GDM1 (cell line): ENCODE measurements at regions not wholly inside any gene's neighbourhood (a gene's known extent, or its start where the extent isn't known, plus 50 kb on each side); places are given as distances from the start of the nearest gene placed in this dataset.

Source experiments
- DNase-seq: peaks from one replicate; lab custom pipeline; 2025; lab: John Stamatoyannopoulos, UW

GRCh38 chr1:5002676-5003075 is 348.3 kb downstream of the AJAP1 start:
- DNase-seq: no peak

- no peak for DNase-seq
Measured at GRCh38 chr1:5001466-5001865, 347.1 kb downstream of the AJAP1 start.

DNA sequence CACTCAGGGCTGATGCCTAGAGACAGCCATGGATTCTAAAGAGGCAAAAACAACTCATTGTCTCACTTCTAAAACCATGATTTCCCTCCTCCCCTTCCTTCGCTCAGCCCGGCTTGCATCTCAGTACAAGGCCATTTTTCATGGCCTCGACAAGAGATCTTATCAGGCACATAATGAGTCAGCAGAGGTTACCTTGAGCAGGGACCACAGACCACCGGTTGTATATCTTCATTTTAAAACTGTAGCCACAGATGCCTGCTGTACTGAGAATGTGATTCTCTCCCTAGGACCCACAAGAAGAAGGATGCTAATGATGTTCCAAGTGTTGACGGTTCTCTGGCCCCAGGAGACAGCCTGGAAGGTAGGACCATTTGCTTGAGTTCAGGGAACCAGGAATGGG is 331.9 kb downstream of the AJAP1 start:
- no peak for DNase-seq

DNA sequence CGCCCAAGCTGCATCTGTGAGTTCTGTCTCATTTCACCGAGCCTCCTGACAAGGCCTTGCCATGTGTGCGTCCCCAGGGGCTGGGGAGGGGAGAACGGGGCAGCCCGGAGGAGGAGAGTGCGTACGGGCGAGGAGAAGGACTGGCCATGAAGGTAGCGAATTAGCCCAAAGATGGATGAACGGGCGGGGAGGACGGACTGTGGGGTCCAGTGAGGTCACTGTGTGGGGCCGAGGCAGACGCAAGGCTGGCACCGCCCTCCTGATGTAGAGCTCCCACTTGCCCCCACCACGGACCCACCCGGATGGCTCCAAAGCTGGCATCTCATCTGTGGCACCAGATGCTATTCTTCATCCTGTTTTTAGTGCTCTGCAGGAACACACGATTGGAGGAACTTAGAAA is 330.4 kb downstream of the AJAP1 start:
- no peak for DNase-seq

DNA sequence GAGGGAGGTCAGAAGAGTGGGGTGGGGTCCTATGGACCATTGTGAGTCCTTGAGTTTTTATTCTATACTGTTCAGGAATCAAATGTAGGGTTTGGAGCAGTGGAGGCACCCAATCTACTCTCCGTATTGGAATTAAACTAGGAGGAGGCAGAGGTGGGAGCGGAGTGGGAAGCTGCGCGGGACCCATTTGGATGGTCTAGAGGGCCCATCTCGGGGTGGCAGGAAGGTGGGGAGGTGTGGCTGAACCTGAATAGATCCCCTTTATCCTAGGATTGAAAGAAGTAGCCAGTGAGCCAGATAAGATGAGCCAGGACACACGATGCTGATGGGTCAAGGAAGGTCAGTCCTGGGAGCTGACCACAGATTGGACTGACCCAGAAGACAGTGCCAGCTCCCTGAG is 325.8 kb downstream of the AJAP1 start:
- no peak for DNase-seq

- no peak for DNase-seq
Measured at GRCh38 chr1:4978660-4979390, 324.4 kb downstream of the AJAP1 start.

- no peak for DNase-seq
Measured at GRCh38 chr1:4977701-4978100, 323.3 kb downstream of the AJAP1 start.

- no peak for DNase-seq
Measured at GRCh38 chr1:4976859-4977440, 322.5 kb downstream of the AJAP1 start.

DNA sequence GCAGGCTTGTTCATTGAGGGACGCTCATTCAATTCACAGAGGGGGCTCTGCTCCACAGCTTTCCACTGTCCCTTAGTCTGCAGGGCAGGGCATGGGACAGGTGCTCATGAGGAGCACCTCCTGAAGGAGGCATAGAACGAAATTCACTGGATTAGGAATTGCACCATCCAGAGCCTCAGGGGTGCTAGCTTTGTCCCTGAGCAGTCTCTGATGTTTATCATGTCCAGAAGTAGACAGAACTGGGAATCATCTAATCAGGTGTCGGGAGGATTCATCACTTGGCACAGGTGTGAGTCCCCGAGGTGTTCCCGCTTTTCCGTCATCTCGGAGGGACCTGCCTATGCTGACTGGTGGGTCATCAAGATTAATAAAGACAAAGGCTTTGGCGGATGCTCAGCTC is 321.4 kb downstream of the AJAP1 start:
- no peak for DNase-seq

DNA sequence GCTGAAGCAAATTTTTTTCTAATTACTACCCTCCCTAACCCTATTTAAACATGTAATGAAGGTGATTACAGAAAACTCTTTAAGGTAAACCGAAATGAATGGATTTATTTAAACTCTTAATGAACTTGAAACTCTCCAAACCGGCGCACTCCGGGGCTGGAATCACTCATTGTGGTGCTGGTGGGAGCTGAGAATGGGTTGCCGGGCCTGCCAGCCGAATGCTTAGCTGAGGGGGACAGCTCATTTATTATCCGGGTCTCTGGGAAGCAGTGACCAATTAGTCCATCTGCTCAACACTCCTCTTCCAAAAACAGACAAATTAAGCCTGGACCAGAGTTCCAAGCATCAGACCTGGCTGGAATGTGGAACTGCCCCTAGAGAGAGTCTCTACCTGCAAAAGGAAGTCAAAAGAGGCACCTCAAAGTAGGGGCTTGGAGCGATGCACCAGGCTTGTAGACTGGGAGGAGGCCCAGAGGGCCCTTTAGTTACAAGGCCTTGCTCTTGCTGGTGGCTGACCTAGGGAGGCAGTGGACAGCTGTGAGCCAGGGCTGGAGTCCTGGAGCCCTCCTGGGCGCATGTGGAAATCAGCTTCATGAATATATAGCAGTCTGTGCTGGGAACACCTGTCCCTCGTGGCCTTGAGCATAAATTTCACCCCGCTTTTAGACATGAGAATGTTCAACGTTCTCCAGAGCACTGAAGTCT is 320.7 kb downstream of the AJAP1 start:
- DNase-seq: no peak

DNA sequence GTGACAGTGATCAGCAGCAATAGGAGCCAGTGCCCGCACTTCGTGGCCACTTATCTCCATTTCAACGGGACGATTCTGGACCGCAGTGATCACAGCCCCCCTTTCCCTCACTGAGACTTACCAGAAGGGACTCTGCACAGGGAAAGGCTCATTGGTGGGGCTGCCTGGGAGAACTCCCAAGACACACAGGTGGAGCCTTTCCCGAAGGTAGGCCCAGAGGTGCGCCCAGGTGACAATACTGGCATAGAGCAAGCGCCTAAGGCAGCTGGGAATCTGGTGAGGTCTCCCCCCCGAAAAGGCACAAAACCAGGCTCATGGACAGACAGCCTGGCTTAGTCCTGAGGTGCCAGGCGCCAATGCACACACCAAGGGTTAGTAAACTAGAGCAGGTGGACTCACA is 318.9 kb downstream of the AJAP1 start:
- DNase-seq: no peak

- DNase-seq: no peak
Measured at GRCh38 chr1:4972761-4973320, 318.4 kb downstream of the AJAP1 start.

GRCh38 chr1:4971666-4972065 is 317.3 kb downstream of the AJAP1 start:
- DNase-seq: no peak

DNA sequence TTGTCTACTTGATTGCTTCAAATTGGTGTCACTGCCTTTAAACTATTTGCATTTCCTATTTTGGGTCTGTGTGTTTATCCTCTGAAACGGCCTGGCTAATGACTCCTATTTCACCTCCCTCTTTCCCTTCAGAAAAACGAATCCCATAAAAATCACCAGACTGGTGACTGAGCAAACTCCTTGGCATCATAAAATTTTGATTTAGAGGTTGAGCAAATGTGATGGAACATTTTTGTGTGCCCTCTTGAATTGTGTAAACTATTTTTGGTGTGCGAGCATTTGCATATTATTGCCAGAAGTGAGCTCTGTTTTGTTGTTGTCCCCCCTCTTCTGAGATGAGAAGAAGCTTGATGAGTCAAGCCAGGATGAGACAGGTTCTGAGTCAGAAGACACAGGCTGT is 316.1 kb downstream of the AJAP1 start:
- DNase-seq: no peak

DNA sequence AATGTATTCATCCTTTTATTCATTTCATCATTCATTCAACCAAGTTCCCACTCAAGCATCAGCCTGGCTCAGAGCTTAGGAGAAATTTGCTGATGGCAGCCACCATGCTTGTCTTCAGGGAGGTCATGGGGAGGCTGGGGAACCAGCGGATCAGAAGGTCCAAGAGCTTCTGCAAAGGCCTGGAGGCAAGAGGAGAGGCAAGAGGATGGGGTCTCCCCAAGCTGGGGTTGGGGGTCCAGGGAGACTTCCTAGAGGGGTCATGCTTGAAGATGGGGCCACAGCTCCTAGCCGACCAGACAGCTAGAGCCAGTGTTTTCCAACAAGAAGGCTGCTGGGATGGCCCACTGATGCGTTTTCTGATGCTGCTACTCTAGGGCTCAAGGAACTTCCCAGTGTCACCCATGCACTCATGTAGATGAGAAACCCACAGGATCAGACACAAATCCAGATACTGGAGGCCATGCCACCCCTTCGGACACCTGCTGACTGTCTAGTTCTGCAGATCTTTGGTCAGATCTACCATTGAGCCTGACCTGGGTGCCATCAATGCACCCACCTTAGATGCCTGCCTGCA is 315.2 kb downstream of the AJAP1 start:
- DNase-seq: no peak

DNA sequence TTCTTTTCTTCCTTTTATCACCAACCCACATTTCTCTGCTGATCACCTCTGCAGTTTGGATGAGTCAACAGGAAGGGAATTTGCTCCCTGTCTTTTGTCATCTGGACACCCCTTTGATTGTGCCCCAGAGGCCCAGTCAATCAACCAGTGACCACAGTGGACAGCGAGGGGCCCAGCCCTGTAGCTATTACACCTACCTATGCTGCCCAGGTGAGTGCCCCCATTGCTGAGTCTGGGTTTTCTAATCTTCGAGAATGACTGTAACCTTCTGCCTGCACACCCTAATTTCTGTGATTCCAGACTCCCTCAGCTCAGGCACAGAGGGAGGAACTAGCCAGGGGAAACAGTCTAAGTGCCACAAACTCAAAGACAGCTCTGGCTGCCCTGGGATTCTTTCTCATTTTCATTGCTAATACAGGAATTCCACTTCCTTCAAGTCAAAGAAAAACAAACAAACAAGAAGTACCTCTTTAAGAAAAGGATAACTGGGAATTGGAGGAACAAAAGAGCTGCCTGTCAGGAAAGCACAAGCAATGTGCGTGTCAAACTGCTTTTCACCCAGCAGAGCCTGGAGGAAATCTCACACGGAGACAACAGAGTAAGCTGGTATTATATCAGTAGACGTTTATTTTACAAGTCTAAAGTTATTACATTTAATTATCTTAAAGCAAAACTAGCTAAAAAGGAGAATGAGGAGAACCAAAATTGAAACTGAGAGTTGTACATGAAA is 311.1 kb downstream of the AJAP1 start:
- no peak for DNase-seq

- no peak for DNase-seq
Measured at GRCh38 chr1:4964634-4965345, 310.4 kb downstream of the AJAP1 start.

DNA sequence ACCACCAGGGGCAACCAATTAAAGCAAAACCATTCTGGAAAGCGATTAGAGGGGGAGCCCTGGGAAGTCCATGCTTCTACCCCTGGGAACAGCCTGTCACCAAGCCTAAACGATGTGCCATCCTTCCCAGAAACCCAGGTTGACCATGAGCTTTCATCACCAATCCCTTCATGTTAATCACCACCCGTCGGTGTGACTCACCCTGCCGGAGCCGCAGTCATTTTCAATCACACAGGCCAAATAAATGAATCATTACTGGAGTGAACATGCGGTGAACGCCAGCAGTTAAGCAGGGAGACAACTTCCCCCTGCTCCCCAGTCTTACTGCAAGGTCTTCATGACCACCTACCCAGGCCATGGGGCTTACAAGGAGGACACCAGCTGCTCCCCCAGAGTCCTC is 308.8 kb downstream of the AJAP1 start:
- no peak for DNase-seq

GRCh38 chr1:4962836-4963235 is 308.4 kb downstream of the AJAP1 start:
- DNase-seq: no peak

- DNase-seq: no peak
Measured at GRCh38 chr1:4961935-4962645, 307.7 kb downstream of the AJAP1 start.
